ENCODE measurements at regions not wholly inside any gene's neighbourhood (a gene's known extent, or its start where the extent isn't known, plus 50 kb on each side); places are given as distances from the start of the nearest gene placed in this dataset.

GRCh38 chr7:26437003-26437532 is 145.4 kb downstream of the SNX10 start:
- no peak for TF ChIP-seq CTCF (IDR thresholded peaks at IDR 0.05; ENCODE audit: unreplicated experiment)
- no peaks in the 10 kb centered on the region for H3K27me3 Mint-ChIP-seq (ENCODE audit: unreplicated experiment)
- H3K9me3 Mint-ChIP-seq (ENCODE audit: unreplicated experiment): no peaks in the 10 kb centered on the region
- no peak for DNase-seq (ENCODE audit: low spot score)
- H3K36me3 Mint-ChIP-seq (ENCODE audit: low read depth, unreplicated experiment): no peaks in the 10 kb centered on the region
- no peak overlapping the region for H3K27ac Mint-ChIP-seq (ENCODE audit: unreplicated experiment)
- H3K4me3 Mint-ChIP-seq (ENCODE audit: unreplicated experiment): no peak overlapping the region
- H3K4me1 Mint-ChIP-seq (ENCODE audit: unreplicated experiment): peaks cover 21% of the 10 kb centered on the region

GRCh38 chr7:26438078-26438477 is 146.4 kb downstream of the SNX10 start:
- H3K27me3 Mint-ChIP-seq (ENCODE audit: unreplicated experiment): no peaks in the 10 kb centered on the region
- H3K4me3 Mint-ChIP-seq (ENCODE audit: unreplicated experiment): no peak overlapping the region
- H3K27ac Mint-ChIP-seq (ENCODE audit: unreplicated experiment): no peak overlapping the region
- H3K36me3 Mint-ChIP-seq (ENCODE audit: low read depth, unreplicated experiment): no peaks in the 10 kb centered on the region
- H3K9me3 Mint-ChIP-seq (ENCODE audit: unreplicated experiment): no peaks in the 10 kb centered on the region
- peaks cover 21% of the 10 kb centered on the region for H3K4me1 Mint-ChIP-seq (ENCODE audit: unreplicated experiment)
- TF ChIP-seq CTCF (IDR thresholded peaks at IDR 0.05; ENCODE audit: unreplicated experiment): no peak
- DNase-seq (ENCODE audit: low spot score): no peak

- TF ChIP-seq CTCF (IDR thresholded peaks at IDR 0.05; ENCODE audit: unreplicated experiment): no peak
- Mint-ChIP-seq H3K4me1 (ENCODE audit: unreplicated experiment) (peaks cover 21% of the 10 kb centered on the region), H3K27me3 (ENCODE audit: unreplicated experiment) (no peaks in the 10 kb centered on the region), H3K27ac (ENCODE audit: unreplicated experiment) (no peak overlapping the region), H3K9me3 (ENCODE audit: unreplicated experiment) (no peaks in the 10 kb centered on the region), H3K4me3 (ENCODE audit: unreplicated experiment) (no peak overlapping the region), H3K36me3 (ENCODE audit: low read depth, unreplicated experiment) (no peaks in the 10 kb centered on the region)
- DNase-seq (ENCODE audit: low spot score): no peak
These were observed 148.0 kb downstream of the SNX10 start for GRCh38 chr7:26439521-26440232.

GRCh38 chr7:26440233-26441001 is 148.8 kb downstream of the SNX10 start:
- no peaks in the 10 kb centered on the region for H3K36me3 Mint-ChIP-seq (ENCODE audit: low read depth, unreplicated experiment)
- H3K27ac Mint-ChIP-seq (ENCODE audit: unreplicated experiment): no peak overlapping the region
- TF ChIP-seq CTCF (IDR thresholded peaks at IDR 0.05; ENCODE audit: unreplicated experiment): no peak
- no peak for DNase-seq (ENCODE audit: low spot score)
- no peaks in the 10 kb centered on the region for H3K9me3 Mint-ChIP-seq (ENCODE audit: unreplicated experiment)
- no peaks in the 10 kb centered on the region for H3K27me3 Mint-ChIP-seq (ENCODE audit: unreplicated experiment)
- H3K4me1 Mint-ChIP-seq (ENCODE audit: unreplicated experiment): peaks cover 21% of the 10 kb centered on the region
- H3K4me3 Mint-ChIP-seq (ENCODE audit: unreplicated experiment): no peak overlapping the region

All from endothelial cell (in vitro differentiated cells).